H9 (cell line): ENCODE measurements at regions not wholly inside any gene's neighbourhood (a gene's known extent, or its start where the extent isn't known, plus 50 kb on each side); places are given as distances from the start of the nearest gene placed in this dataset.

Source experiments
- DNase-seq: peaks from one replicate; pipeline ENCODE4 v3.0.0-alpha.2; 2017
- H2AFZ ChIP-seq: one replicate; pipeline ENCODE4 v1.6.1; 2013; ENCODE audit warnings: mild to moderate bottlenecking, low read length, control low read depth, moderate library complexity
- H2AK5ac ChIP-seq: 2 replicates; pipeline ENCODE4 v1.6.1; 2013; ENCODE audit warnings: low read length, control low read depth, mixed read lengths; ENCODE audit not compliant: insufficient read length
- H2BK120ac ChIP-seq: one replicate; pipeline ENCODE4 v1.6.1; 2013; ENCODE audit warnings: low read depth, mild to moderate bottlenecking, low read length, control low read depth, inconsistent platforms; ENCODE audit not compliant: poor library complexity, severe bottlenecking
- H2BK12ac ChIP-seq: 2 replicates; pipeline ENCODE4 v1.6.1; 2013; ENCODE audit warnings: low read length, control low read depth, mixed read lengths, low read depth; ENCODE audit not compliant: insufficient read length
- H2BK15ac ChIP-seq: 2 replicates; pipeline ENCODE4 v1.6.1; 2013; ENCODE audit warnings: low read depth, low read length, control low read depth
- H2BK20ac ChIP-seq: one replicate; pipeline ENCODE4 v1.6.1; 2013; ENCODE audit warnings: low read depth, mild to moderate bottlenecking, low read length, control low read depth, inconsistent platforms; ENCODE audit not compliant: poor library complexity, severe bottlenecking
- H2BK5ac ChIP-seq: 2 replicates; pipeline ENCODE4 v1.6.1; 2013; ENCODE audit warnings: low read length, control low read depth, mixed read lengths; ENCODE audit not compliant: insufficient read length
- H3K14ac ChIP-seq: 2 replicates; pipeline ENCODE4 v1.6.1; 2013; ENCODE audit warnings: low read length, control low read depth; ENCODE audit not compliant: insufficient read depth
- H3K18ac ChIP-seq: 2 replicates; pipeline ENCODE4 v1.6.1; 2013; ENCODE audit warnings: low read depth, mild to moderate bottlenecking, mixed read lengths, low read length, control low read depth; ENCODE audit not compliant: insufficient read length
- H3K23ac ChIP-seq: 2 replicates; pipeline ENCODE4 v1.6.1; 2013; ENCODE audit warnings: low read length, control low read depth, mixed read lengths, low read depth; ENCODE audit not compliant: insufficient read length
- H3K23me2 ChIP-seq: 2 replicates; pipeline ENCODE4 v1.6.1; 2013; ENCODE audit warnings: low read depth, mild to moderate bottlenecking, mixed read lengths, low read length, control low read depth; ENCODE audit not compliant: insufficient read length, poor library complexity, severe bottlenecking
- H3K27ac ChIP-seq: 2 replicates; pipeline ENCODE4 v1.5.1; 2013; ENCODE audit warnings: low read length, control low read depth, mixed read lengths, low read depth; ENCODE audit not compliant: insufficient read length
- H3K27me3 ChIP-seq: 2 replicates; pipeline ENCODE4 v1.6.1; 2013; ENCODE audit warnings: low read length, control low read depth, inconsistent platforms; ENCODE audit not compliant: insufficient read depth
- H3K4ac ChIP-seq: 2 replicates; pipeline ENCODE4 v1.6.1; 2013; ENCODE audit warnings: low read depth, mild to moderate bottlenecking, control low read depth, inconsistent platforms, low read length, moderate library complexity
- H3K4me1 ChIP-seq: 2 replicates; pipeline ENCODE4 v1.6.1; 2013; ENCODE audit warnings: low read length, control low read depth, inconsistent platforms; ENCODE audit not compliant: insufficient read depth
- H3K4me2 ChIP-seq: 2 replicates; pipeline ENCODE4 v1.6.1; 2013; ENCODE audit warnings: low read length, control low read depth, mixed read lengths; ENCODE audit not compliant: insufficient read length, insufficient read depth
- H3K56ac ChIP-seq: 2 replicates; pipeline ENCODE4 v1.6.1; 2013; ENCODE audit warnings: low read depth, mild to moderate bottlenecking, mixed read lengths, low read length, control low read depth; ENCODE audit not compliant: insufficient read length
- H3K79me1 ChIP-seq: 2 replicates; pipeline ENCODE4 v1.6.1; 2013; ENCODE audit warnings: low read depth, mild to moderate bottlenecking, moderate library complexity, low read length, control low read depth, inconsistent platforms; ENCODE audit not compliant: insufficient read depth, poor library complexity, severe bottlenecking
- H3K79me2 ChIP-seq: 2 replicates; pipeline ENCODE4 v1.6.1; 2013; ENCODE audit warnings: low read length, control low read depth, inconsistent platforms; ENCODE audit not compliant: insufficient read depth
- H3K9ac ChIP-seq: 2 replicates; pipeline ENCODE4 v1.6.1; 2013; ENCODE audit warnings: low read length, control low read depth, mixed read lengths; ENCODE audit not compliant: insufficient read length; ENCODE audit errors: extremely low read depth
- H3K9me3 ChIP-seq: one replicate; pipeline ENCODE4 v1.6.1; 2013; ENCODE audit warnings: low read depth, low read length, inconsistent platforms; ENCODE audit not compliant: control insufficient read depth
- H3T11ph ChIP-seq: one replicate; pipeline ENCODE4 v1.6.1; 2013; ENCODE audit warnings: mild to moderate bottlenecking, low read length, control low read depth, inconsistent platforms
- H4K20me1 ChIP-seq: one replicate; pipeline ENCODE4 v1.6.1; 2013; ENCODE audit not compliant: control insufficient read depth, insufficient read length, insufficient read depth
- H4K5ac ChIP-seq: 2 replicates; pipeline ENCODE4 v1.6.1; 2013; ENCODE audit warnings: low read depth, mild to moderate bottlenecking, mixed read lengths, low read length, control low read depth; ENCODE audit not compliant: insufficient read length
- H4K8ac ChIP-seq: replicated peaks from 2 replicates; pipeline ENCODE4 v1.6.1; 2013; ENCODE audit warnings: low read length, control low read depth, mixed read lengths, low read depth; ENCODE audit not compliant: insufficient read length
- H4K91ac ChIP-seq: 2 replicates; pipeline ENCODE4 v1.6.1; 2013; ENCODE audit warnings: low read depth, mild to moderate bottlenecking, moderate library complexity, mixed read lengths, low read length, control low read depth; ENCODE audit not compliant: insufficient read length
- H3K27ac Mint-ChIP-seq, 3 experiments: 2 replicates in 2 of 3; 3 replicates in 1 of 3; pipeline ENCODE4 v1.8.0; 2020 to 2021; ENCODE audit warnings: mixed read lengths in 3 of 3, mild to moderate bottlenecking in 1 of 3, moderate library complexity in 1 of 3
- H3K27me3 Mint-ChIP-seq: 2 replicates; pipeline ENCODE4 v1.8.0; 2021; ENCODE audit warnings: low read depth, mild to moderate bottlenecking, moderate library complexity, mixed read lengths
- H3K36me3 Mint-ChIP-seq, 3 experiments: 2 replicates in 2 of 3; 3 replicates in 1 of 3; pipeline ENCODE4 v1.8.0; 2020 to 2021; ENCODE audit warnings: low read depth in 3 of 3, mixed read lengths in 3 of 3; ENCODE audit not compliant: insufficient read depth in 1 of 3
- H3K4me1 Mint-ChIP-seq, 2 experiments: 2 replicates each; pipeline ENCODE4 v1.8.0; 2020; ENCODE audit warnings: mixed read lengths in 2 of 2
- H3K4me3 Mint-ChIP-seq, 2 experiments: 2 replicates in 1 of 2; 3 replicates in 1 of 2; pipeline ENCODE4 v1.8.0; 2020 to 2021; ENCODE audit warnings: mild to moderate bottlenecking in 2 of 2, mixed read lengths in 2 of 2, moderate library complexity in 1 of 2
- H3K9me3 Mint-ChIP-seq, 2 experiments: 2 replicates in 1 of 2; 3 replicates in 1 of 2; pipeline ENCODE4 v1.8.0; 2020; ENCODE audit warnings: mild to moderate bottlenecking in 2 of 2, mixed read lengths in 2 of 2, moderate library complexity in 1 of 2
- CTCF ChIP-seq: fragments of 200-600 bp; sonication (generic); conservative IDR thresholded peaks from 3 replicates; pipeline ENCODE4 v1.8.0; 2021; ENCODE audit warnings: antibody characterized with exemption, mild to moderate bottlenecking
- WGBS: extraction: QIAGEN DNeasy Blood & Tissue Kit; methylation state at CpG from one replicate; pipeline ENCODE4 v1.1.7; 2013; ENCODE audit warnings: missing lambda C conversion rate, low lambda C conversion rate, mixed read lengths; ENCODE audit not compliant: insufficient read length; ENCODE audit errors: extremely low coverage; 5-methylcytosine and 5-hydroxymethylcytosine counted together

DNA sequence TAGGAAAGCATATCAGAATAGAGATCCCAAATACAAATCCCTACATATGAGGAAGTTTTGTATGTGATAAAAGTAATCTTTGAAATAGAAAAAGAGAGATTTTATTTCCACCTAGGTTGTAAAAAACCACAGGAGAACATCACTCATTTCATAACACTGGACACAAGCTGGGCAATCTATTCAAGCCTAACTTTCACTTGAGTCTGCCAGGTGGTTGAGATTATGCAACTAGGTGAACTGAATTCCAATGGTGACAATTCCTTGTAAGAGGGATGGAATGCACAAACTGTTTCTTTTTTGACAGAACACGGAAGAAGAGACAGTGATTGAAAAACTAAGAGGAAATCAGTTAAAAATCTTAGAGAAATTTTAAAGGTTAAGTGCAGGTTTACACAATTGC lies 619.6 kb upstream of the TMEFF2 start:
- no peaks in the 10 kb centered on the region for H3K23me2 ChIP-seq
- H3K4me1 Mint-ChIP-seq = peaks cover 10 to 13% of the 10 kb centered on the region in 2 experiments
- no peak overlapping the region for H3K4me3 Mint-ChIP-seq
- no peak for TF ChIP-seq CTCF
- peaks cover 2 to 5% of the 10 kb centered on the region in 2 experiments; a peak in 3 of 5 replicates for H3K9me3 Mint-ChIP-seq
- no peaks in the 10 kb centered on the region for H3K4me1 ChIP-seq
- H3K79me1 ChIP-seq = no peaks in the 10 kb centered on the region
- no peak overlapping the region for H3K18ac ChIP-seq
- no peak overlapping the region for H3K14ac ChIP-seq
- H3K36me3 Mint-ChIP-seq = peaks cover 0 to 14% (median 0%) of the 10 kb centered on the region in 3 experiments; a peak in 2 of 7 replicates
- no peak overlapping the region for H4K5ac ChIP-seq
- H4K91ac ChIP-seq = no peak overlapping the region
- no peak overlapping the region for H2AK5ac ChIP-seq
- H3K4me2 ChIP-seq = no peak overlapping the region
- H2BK12ac ChIP-seq = no peak overlapping the region
- H3K56ac ChIP-seq = no peak overlapping the region
- no peak overlapping the region for H3K23ac ChIP-seq
- H2BK15ac ChIP-seq = no peak overlapping the region
- H3K4ac ChIP-seq = no peak overlapping the region
- no CpG with 5 or more reads among the region's 1 CpG for WGBS
- H2BK5ac ChIP-seq = no peak overlapping the region
- no peaks in the 10 kb centered on the region for H3K79me2 ChIP-seq
- no peak for DNase-seq
- no peaks in the 10 kb centered on the region for H3K9me3 ChIP-seq
- H3K27ac ChIP-seq = no peak overlapping the region
- no peak overlapping the region for H4K8ac ChIP-seq
- H2AFZ ChIP-seq = no peak overlapping the region
- no peaks in the 10 kb centered on the region for H3K27me3 Mint-ChIP-seq
- no peak overlapping the region for H3K9ac ChIP-seq
- no peak overlapping the region for H3T11ph ChIP-seq
- H2BK20ac ChIP-seq = no peak overlapping the region
- no peak overlapping the region for H3K27ac Mint-ChIP-seq
- no peak overlapping the region for H2BK120ac ChIP-seq
- H3K27me3 ChIP-seq = no peaks in the 10 kb centered on the region
- H4K20me1 ChIP-seq = no peaks in the 10 kb centered on the region
